ENCODE measurements at regions not wholly inside any gene's neighbourhood (a gene's known extent, or its start where the extent isn't known, plus 50 kb on each side); places are given as distances from the start of the nearest gene placed in this dataset.

DNA sequence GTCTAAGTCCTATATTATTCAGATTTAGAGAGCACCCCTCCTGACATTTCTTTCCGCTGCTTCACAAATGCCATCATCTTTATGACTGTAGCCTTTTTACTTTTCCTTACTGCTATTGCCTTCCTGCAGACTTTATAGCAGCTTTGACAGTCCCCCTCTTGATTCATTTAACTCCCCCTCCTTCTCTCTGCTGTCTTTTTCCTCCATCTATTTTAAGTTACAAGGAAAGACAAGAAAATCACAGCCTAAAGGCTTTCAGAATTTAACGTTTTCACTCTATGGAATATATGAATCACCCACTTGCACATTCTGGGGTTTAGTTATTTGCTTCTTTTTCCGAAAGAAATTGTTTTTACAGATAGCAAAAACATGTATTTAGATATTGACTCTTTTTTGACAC, 183.4 kb upstream of the SETBP1 start:
- DNase-seq (ENCODE audit: low read depth, low spot score) = no peak

DNA sequence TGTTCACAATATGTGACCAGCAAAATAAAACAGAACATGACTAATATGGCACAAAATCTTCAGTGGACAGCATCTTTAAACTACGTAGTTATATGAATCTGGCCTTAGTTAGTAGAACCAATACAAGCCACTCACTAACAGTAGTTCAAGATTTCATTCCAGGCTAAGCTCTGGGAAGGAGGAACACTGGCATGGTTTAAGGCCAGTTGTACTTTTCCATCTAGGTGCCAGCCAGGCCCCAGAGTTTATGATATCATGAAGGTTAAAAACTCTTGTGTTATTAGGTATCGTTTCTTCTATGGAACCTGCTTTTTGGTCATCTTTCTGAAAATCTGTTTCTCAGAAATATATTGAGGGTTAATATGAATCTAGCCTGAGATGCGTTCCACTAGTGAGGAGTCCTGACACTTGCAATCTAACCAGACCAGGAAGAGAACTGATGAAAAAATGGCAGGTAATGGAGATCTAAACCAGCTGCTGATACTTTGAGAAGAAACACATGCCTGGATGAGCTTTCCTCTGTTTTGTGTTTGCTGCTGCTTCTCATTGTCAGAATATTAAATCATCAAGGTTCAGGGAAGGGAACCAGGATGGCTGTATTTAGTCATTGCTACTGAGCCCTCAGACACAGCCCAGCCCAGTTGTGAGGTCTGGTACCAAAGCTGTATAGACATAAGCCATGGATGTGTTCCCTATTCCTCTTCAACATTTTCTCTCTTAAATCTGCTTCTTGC, 182.8 kb upstream of the SETBP1 start:
- no peak for DNase-seq (ENCODE audit: low read depth, low spot score)

DNA sequence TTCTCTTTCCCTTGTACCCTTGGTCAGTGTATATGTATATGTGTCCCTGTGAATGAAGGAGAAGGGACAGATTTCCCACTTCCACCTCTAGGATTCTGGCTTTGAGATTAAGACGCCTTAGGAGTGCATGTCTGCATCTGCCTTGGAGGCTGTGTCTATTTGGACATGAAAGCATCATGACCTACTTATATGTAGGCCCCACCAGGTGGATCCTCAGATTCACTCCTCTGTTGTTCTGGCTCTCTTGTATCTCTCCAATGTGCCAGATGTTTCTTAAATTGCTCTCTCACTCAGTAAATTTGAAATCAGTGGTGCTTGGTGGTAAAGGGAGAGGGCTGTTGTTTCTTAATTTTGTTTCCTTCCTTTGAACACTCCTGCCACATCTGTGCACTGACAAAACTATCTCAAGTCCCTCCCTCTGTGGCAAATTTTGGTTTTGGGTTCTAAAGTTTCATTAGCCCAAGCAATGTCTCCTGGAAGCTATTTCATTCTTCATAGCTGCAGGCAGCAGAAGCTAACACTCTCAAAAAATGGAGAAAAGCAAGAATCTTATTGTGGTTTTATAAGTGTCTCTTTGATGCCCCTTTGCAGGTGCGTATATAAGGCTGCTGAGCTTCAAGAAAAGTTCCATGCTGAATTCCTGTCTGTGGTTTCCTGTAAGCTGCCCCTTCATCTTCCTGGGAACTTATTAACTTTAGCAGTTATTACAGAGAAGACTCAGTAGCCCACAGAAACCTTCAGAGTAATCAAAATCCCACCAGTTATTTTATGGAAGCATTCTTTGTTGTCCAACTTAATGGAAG, 179.7 kb upstream of the SETBP1 start:
- DNase-seq (ENCODE audit: low read depth, low spot score) = no peak

DNA sequence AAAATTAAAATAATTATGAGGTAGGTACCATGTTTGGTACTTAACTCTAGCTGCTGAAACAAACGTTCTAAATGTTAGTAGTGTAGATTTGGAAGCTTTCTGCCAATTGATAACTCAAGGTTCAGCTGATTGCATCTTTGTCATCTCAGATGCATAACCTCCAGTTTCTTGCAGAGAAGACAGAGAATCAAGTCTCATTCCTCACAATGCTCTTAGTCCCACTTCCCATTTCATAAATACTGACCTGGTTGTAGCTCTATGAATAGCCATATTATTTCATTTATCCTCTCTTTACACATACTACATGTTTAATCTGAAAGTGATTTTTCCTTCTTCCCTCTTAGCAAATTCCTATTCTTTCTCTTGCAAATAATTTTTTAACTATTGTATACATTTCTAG, 178.5 kb upstream of the SETBP1 start:
- no peak for DNase-seq (ENCODE audit: low read depth, low spot score)

DNA sequence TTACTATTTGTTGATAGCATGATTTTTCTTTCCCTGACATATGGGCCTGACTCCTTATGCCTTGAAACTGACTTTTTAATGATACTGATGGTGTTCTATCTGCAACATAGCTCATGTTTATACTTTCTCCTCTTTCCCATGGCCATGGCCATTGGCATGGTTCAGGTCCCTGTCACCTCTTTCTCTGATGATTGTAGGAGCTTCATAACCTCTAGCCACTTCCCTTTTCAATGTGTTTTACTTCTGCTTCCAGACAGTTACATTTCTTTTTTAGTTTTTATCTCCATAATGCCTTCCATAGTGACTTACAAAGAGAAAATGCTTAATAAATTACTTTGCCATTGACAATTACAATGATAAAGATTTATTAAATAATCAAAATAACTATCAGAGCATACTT, 177.9 kb upstream of the SETBP1 start:
- no peak for DNase-seq (ENCODE audit: low read depth, low spot score)

DNA sequence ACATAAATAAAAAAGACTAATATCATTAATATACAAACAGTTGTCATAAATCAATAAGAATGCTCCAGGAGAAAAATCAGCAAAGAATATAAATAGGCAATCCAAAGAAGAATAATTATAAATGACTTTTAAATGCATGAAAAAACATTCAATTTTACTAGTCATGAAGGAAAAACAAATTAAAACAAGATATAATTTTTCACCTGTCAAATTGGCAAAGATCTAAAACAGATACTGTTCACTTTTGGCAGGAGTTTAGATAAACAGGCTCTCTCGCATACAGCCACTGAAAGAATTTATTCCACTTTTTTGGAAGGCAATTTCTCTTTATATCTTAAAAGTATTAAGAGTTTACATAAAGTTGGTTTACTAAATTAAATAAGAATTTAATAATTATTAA, 176.8 kb upstream of the SETBP1 start:
- DNase-seq (ENCODE audit: low read depth, low spot score) = no peak

DNA sequence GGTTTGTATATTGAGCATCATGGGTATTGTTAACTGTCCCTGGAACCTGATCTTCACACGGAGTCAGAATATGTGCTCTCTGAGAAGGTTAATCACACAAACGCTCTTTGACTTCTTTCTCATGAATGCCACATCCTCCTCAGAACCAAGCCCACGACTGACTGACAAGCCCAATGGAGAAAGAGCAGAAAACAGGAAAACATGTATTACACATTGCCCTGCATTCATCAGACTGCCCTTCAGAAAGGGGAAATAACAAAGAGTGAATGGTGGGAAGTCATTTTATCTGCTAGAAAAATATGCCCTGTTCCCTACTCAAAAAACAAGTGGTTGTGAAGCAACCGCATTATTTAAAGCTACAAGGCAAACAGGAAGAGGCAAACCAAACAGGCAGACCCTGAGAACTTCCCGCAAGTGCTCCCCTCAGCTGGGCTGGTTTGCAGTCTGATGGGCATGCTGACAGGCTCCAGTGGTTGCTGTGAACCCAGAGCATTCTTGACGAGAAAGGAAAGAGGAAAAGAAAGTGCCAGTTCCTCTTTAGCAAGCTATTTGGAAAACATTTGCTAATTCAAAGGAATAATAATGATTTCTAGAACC, 172.9 kb upstream of the SETBP1 start:
- no peak for DNase-seq (ENCODE audit: low read depth, low spot score)

DNA sequence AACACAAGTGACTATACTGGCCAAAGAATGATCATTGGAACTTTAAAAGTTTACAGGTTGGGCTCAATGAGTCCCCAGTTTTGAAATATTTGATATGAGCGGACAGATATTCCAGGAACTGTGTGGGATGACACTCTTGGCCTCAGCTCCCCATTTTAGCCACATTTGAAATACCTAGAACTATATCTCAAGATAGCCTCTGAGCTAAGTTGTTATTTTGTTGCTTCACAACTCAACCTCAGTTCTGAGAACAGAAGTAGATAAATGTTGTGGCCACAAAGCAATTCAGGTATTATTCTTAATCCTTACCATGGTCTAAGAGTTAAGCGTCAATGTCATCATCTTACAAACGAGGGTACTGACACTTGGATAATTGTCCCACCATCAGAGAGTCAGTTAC, 172.2 kb upstream of the SETBP1 start:
- no peak for DNase-seq (ENCODE audit: low read depth, low spot score)

DNA sequence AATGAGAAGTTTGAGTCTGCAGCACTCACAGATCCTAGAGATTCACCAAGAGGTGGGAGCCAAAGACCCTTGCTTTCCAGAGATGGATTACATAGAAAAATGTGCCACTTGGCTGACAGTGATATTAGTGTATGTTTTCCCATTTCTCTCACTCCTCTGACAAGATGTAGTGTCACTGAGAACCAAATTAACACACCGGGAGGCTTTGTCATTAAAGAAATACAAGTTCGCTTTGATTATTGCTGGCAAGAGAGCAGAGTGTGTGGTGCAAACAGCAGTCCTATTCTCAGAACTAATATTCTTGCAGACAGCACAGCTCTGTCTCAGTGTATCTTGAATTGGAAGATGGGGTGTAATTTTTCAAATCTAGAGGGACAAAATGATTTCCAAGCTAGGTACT, 171.6 kb upstream of the SETBP1 start:
- no peak for DNase-seq (ENCODE audit: low read depth, low spot score)

DNA sequence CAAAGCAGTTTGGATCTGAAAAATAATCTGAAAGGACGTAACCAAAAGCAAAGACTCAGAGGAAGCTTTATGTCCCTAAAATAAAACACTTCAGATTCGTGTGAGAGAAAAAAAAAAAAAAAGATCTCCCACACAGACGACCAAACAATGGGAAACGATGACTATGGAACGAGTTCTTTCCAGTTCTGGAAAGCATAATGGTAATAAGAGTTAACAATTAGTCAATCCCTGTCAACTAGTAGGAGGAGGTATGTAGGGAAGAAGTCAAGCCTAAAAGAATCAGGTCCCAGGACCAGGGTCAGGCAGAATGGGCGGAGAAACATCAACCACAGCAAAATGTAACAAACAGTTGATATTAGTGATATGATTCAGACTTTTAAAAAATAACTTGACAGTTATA, 170.3 kb upstream of the SETBP1 start:
- no peak for DNase-seq (ENCODE audit: low read depth, low spot score)

DNA sequence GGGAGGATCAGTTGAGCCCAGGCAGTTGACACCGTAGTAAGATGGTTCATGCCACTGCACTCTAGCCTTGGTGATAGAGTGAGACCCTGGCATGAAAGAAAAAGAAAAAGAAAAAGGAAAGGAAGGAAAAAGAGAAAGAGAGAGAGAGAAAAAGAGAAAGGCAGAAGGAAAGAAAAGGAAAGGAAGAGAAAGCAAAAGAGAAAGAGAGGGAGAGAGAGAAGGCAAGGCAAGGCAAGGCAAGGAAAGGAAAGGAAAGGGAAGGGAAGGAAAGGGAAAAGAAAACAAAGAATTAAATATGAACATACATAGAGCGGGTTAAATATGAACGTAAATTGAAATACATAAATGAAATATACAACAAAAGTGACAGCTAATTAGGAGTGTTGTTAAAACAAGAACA, 167.5 kb upstream of the SETBP1 start:
- DNase-seq (ENCODE audit: low read depth, low spot score) = no peak

DNA sequence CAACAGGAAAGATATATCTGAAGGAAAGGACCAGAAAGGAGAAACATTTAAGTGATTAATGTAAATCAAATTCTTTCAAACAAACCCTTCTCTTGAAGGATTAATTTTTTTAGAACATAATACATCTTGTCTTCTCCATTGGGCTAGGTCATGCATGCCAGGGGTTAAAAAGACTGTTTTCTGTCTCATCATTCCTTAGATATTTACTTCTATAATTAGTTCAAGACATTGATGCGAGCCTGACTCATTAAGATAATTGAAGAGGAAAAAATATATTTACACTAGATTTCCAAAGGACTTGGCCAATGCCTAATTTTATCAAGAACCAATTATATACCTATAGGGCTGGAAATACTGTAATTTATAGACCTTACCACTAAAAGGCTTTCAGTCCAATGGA, 166.6 kb upstream of the SETBP1 start:
- DNase-seq (ENCODE audit: low read depth, low spot score) = no peak

DNA sequence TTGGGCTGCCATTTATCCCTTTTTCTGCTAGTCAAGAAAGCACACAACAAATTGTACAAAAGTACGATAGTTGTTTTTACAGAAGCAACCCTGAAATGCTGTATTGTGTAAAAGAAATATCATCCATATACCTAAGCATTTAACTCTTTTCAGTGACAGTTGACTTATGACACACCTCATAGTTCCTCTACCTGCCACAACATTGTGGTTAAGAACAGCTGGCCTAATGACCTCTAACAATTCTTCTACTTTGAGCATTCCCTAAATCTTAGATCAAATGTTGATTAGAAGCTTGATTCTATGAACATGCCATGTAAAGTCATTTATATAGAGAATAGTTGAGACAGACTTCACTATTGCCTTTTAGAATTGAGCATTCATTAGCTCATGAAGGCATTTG, 165.9 kb upstream of the SETBP1 start:
- DNase-seq (ENCODE audit: low read depth, low spot score) = no peak

DNA sequence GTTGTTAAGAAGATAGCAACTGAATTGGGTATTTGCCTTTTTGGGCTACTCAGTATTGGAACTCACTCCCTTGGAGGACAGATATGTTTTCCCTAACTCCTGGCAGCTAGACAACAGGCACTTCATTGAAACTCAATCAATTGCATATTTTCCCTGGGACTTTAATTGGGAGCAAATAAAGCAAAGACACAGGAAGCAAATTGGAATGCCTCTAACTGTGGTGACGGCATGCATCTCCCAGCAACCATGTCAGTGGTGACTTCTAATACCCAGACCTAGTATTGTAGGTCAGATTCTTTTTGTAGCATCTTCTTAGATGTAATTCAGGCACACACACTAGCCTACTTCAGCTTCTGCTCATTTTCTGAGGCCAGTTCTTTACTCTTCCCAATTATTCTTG, 164.2 kb upstream of the SETBP1 start:
- DNase-seq (ENCODE audit: low read depth, low spot score) = no peak

DNA sequence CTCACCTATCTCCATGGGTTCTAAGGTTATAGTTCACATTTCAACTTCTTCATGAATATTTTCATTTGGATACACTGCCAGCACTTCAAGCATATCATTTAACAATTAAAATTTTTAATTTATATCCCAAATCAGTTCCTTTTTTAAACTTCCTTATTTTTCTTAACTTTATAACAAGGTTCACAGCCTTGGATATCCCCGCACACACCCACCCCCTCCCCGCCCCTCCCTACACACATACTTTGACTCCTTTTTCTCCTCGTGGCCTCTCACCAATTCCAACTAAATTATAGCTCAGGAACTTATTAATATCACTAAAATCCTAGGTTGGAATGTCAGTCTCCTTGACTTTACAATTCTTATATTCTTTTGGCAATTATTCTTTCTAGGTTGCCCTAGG, 163.6 kb upstream of the SETBP1 start:
- no peak for DNase-seq (ENCODE audit: low read depth, low spot score)

DNA sequence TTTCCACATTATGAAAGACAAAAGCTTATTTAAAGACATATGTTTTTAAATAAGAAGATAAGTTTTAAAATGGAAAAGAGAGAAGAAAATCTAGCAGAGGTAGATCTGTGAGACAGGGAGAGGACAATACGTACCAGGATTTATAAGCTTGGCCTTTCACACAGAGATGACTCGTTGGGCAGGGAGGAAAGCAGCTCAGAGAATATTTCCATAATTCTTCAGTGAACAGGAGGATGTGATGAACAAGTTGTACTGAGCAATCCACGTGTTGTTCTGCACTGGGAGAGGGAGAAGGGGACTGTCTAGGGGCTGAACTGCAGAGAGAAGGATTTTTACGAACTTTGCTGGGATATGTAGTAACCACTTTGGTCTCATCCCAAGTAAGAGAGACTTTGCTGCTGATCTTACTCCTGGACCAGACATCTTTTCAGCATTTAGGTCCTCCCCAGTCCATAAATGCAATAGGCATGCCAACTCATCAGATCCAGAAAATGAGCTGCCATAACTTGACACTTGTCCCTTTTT, 162.5 kb upstream of the SETBP1 start:
- DNase-seq (ENCODE audit: low read depth, low spot score) = no peak

DNA sequence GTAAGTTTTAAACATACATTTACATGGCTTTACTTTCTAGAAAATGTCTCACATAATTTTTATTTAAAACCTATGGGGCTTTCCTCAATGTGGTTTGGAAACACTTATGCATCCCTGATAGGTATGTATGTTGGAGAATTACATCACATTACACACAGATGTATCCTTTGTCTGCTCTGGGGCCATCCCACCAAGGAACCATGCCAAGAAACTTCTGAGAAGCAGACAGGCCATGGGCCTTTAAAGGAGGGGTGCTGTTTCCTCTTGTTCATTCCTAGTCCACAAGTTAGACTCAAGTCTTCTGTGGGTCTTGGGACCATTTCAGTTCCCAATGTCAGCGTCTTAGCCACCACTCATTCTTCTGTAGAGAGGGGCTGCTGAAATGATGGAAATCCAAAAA, 162.0 kb upstream of the SETBP1 start:
- DNase-seq (ENCODE audit: low read depth, low spot score) = no peak

DNA sequence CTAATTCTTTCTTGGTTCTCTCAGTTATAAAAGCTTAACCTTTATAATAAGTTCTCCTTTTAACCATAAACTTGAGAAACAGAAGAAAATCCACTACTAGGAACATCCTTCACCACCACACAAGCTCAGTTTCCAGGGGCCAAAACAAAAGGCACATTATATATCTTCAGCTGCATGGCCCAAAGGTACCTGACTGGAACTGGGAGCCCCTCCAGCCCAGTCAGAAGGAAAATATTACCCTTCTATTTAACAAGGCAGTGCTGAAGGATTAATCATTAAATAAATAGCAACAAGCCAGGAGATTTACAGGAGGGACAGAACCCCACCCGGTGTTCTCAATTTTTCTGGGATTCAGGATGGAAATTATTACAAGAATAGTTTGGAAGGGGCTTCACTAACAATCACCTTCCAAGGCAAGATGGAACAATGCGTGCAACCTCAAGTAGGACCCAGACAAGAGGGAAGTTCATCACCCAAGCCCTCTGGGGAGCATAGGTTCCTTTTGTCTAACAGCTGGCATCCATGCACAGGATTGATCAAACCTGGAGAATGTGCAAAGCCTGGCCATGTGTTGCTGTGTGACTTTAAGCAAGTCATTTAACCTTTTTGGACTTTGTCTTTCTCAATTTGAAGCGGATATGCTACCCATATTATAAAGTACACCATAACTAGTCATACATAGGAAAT, 159.6 kb upstream of the SETBP1 start:
- no peak for DNase-seq (ENCODE audit: low read depth, low spot score)

DNA sequence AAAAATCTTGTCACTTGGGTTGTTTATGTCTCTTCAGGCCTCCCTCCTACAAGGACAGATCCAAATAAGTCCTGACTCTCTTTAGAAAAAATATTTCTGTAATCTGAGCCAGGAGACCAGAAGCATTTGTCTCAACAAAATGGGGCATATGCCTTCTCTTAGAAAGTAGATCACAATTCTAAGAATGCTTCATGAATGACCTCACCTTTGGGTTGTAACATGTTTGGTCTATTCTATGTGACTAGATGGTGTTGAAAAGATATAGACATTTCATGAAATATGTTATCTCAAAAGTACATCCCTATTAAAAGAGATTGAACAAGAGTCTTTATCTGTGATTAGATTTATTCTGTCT, 159.0 kb upstream of the SETBP1 start:
- no peak for DNase-seq (ENCODE audit: low read depth, low spot score)

DNA sequence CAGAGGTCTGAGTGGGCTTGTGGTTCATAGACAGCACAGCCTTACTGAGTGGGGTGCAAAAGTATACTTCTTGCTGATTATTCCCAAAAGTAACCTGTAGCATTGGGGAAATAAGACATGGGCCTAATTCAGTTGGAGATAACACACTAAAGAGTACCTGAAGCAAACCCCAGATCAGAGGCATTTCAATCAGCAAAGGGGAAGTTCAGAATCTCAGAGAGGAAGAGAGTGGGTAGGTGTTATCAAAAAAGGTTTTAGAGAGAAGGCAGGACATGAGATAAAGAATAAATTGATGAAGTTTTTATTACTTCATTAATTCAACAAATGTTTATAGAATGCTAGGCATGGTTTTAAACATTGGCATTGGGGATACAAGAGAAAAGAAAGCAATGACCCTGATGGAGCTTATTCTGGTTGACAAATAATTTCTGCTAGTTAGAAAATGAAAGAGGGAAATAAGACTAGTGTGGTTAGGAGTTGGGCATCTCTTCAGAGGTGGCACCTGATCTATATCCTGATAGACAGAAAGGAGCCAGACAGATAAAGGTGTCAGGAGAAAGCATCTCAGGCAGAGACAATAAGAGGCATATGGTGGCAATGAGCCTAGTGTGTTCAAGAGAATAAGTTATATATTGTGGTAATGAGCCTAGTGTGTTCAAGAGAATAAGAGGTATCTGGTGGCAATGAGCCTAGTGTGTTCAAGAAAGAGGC, 153.8 kb upstream of the SETBP1 start:
- no peak for DNase-seq (ENCODE audit: low read depth, low spot score)

DNA sequence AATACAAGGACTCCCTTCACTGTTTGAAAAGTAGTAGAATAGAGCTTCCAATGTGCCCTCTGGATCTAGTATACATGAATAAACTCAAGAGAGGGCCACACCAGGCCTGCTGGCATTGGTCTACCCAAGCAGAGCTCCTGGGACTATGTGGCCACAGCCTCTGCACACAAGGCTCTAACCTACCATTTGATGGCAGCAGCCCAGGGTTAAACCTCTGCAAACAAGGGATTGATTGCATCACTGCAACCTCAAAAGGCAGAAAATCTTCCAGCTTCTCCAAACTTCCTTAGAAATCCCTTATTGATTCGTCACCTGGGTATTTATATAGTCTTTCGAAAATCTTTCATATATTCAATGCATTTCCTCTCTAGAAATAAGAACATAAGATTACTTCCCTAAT, 147.6 kb upstream of the SETBP1 start:
- DNase-seq (ENCODE audit: low read depth, low spot score) = no peak

DNA sequence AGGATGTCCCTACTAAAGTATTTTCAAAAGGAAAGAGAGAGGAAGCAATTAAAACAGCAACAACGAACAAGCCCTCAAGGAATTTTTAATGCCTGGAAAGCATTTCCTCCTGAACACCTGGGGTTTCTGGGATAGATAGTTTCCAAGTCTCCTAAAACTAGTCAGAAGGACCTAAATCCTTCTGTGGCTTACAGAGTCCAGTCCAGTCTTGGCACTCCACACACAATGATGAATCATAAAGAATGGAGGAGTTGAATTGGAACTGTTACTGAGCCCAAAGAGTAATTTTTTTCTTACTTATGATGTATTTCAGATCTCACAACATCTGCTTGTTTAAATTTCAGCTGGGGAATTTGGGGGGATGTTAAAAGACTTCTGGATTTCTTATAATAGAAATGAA, 144.6 kb upstream of the SETBP1 start:
- DNase-seq (ENCODE audit: low read depth, low spot score) = no peak
